PC-3 (cell line): ENCODE measurements at regions not wholly inside any gene's neighbourhood (a gene's known extent, or its start where the extent isn't known, plus 50 kb on each side); places are given as distances from the start of the nearest gene placed in this dataset.

ENCODE experiments used
- EZH2phosphoT487 ChIP-seq: fragments of 300-600 bp; sonication (generic); IDR thresholded peaks from 2 replicates; pipeline ENCODE4 v1.6.1; 2018; ENCODE audit warnings: mild to moderate bottlenecking, antibody characterized with exemption, low read length, borderline replicate concordance
- TF ChIP-seq, protein P1 (sequence below): fragments of 300-600 bp; sonication (generic); conservative IDR thresholded peaks from 2 replicates; pipeline ENCODE4 v1.5.1; 2017; ENCODE audit warnings: antibody characterized with exemption, low read depth, mild to moderate bottlenecking, low read length

- no peak for TF ChIP-seq EZH2phosphoT487
- TF ChIP-seq, protein P1, sequence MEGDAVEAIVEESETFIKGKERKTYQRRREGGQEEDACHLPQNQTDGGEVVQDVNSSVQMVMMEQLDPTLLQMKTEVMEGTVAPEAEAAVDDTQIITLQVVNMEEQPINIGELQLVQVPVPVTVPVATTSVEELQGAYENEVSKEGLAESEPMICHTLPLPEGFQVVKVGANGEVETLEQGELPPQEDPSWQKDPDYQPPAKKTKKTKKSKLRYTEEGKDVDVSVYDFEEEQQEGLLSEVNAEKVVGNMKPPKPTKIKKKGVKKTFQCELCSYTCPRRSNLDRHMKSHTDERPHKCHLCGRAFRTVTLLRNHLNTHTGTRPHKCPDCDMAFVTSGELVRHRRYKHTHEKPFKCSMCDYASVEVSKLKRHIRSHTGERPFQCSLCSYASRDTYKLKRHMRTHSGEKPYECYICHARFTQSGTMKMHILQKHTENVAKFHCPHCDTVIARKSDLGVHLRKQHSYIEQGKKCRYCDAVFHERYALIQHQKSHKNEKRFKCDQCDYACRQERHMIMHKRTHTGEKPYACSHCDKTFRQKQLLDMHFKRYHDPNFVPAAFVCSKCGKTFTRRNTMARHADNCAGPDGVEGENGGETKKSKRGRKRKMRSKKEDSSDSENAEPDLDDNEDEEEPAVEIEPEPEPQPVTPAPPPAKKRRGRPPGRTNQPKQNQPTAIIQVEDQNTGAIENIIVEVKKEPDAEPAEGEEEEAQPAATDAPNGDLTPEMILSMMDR, result no peak
Measured at GRCh38 chr7:52064493-52064892, 747.9 kb upstream of the COBL start.
